OCI-LY7 (cell line): ENCODE measurements at regions not wholly inside any gene's neighbourhood (a gene's known extent, or its start where the extent isn't known, plus 50 kb on each side); places are given as distances from the start of the nearest gene placed in this dataset.

Experiments used
- BruUV-seq: library from RNA; stranded (reverse); fragments of 400-500 nt; replicated peaks from 2 replicates; lab custom pipeline; 2021; lab: Mats Ljungman, UMichigan
- CTCF ChIA-PET: fragments of 300-600 bp; sonication (Branson Sonifier 250); formaldehyde crosslinking; loops from one replicate; lab custom pipeline; 2022; ENCODE audit warnings: antibody characterized with exemption; ENCODE audit not compliant: unreplicated experiment; lab: Charles Lee
- POLR2A ChIA-PET: fragments of 300-600 bp; sonication (Branson Sonifier 250); formaldehyde crosslinking; loops from one replicate; lab custom pipeline; 2022; ENCODE audit warnings: antibody characterized with exemption; lab: Charles Lee
- DNase-seq: peaks from one replicate; pipeline ENCODE4 v3.0.0-alpha.2; 2015; ENCODE audit warnings: low spot score
- H2AFZ ChIP-seq: fragments of 200-600 bp; sonication (generic), shearing (Covaris generic); 2 replicates; pipeline ENCODE4 v1.6.1; 2014; ENCODE audit warnings: mild to moderate bottlenecking, antibody characterized with exemption, low read length, moderate library complexity
- H3K27ac ChIP-seq: fragments of 200-600 bp; sonication (generic); 2 replicates; pipeline ENCODE4 v1.5.1; 2014; ENCODE audit warnings: mixed run types, low read depth, mild to moderate bottlenecking, moderate library complexity, low read length, inconsistent platforms; ENCODE audit not compliant: poor library complexity, severe bottlenecking
- H3K36me3 ChIP-seq: fragments of 200-600 bp; sonication (generic); 2 replicates; pipeline ENCODE4 v1.6.1; 2014; ENCODE audit warnings: mild to moderate bottlenecking, antibody characterized with exemption, low read length, moderate library complexity, mixed read lengths; ENCODE audit not compliant: insufficient read depth
- H3K4me1 ChIP-seq: fragments of 200-600 bp; sonication (generic); 2 replicates; pipeline ENCODE4 v1.5.1; 2014; ENCODE audit warnings: mild to moderate bottlenecking, low read length; ENCODE audit not compliant: insufficient read depth, poor library complexity, severe bottlenecking
- H3K4me2 ChIP-seq: fragments of 200-600 bp; sonication (generic); 2 replicates; pipeline ENCODE4 v1.6.1; 2014; ENCODE audit warnings: mild to moderate bottlenecking, low read length
- H3K4me3 ChIP-seq: fragments of 200-600 bp; sonication (generic); 2 replicates; pipeline ENCODE4 v1.5.1; 2014; ENCODE audit warnings: mild to moderate bottlenecking, low read depth, low read length; ENCODE audit not compliant: poor library complexity, severe bottlenecking
- H3K79me2 ChIP-seq: fragments of 200-600 bp; sonication (generic); 2 replicates; pipeline ENCODE4 v1.6.1; 2016; ENCODE audit warnings: low read depth, mild to moderate bottlenecking, low read length, moderate library complexity, mixed read lengths; ENCODE audit not compliant: insufficient read depth
- H3K9me2 ChIP-seq: fragments of 200-600 bp; sonication (generic); 2 replicates; pipeline ENCODE4 v1.6.1; 2016; ENCODE audit warnings: mild to moderate bottlenecking, low read length, mixed read lengths; ENCODE audit not compliant: insufficient read depth
- H3K9me3 ChIP-seq: fragments of 200-600 bp; sonication (generic); 2 replicates; pipeline ENCODE4 v1.6.1; 2014; ENCODE audit warnings: mild to moderate bottlenecking, mixed run types, low read length, mixed read lengths
- H4K20me1 ChIP-seq: fragments of 200-600 bp; sonication (generic); 2 replicates; pipeline ENCODE4 v1.6.1; 2014; ENCODE audit warnings: mild to moderate bottlenecking, antibody characterized with exemption, low read length, moderate library complexity, mixed read lengths; ENCODE audit not compliant: insufficient read depth
- CTCF ChIP-seq: fragments of 200-600 bp; sonication (generic); conservative IDR thresholded peaks from 2 replicates; pipeline ENCODE4 v1.5.1; 2014; ENCODE audit warnings: mild to moderate bottlenecking, antibody characterized with exemption, low read length, moderate library complexity, mixed read lengths
- EZH2phosphoT487 ChIP-seq: fragments of 200-600 bp; sonication (generic); IDR thresholded peaks from 2 replicates; pipeline ENCODE4 v1.6.1; 2018; ENCODE audit warnings: low read depth, borderline replicate concordance, mild to moderate bottlenecking, mixed run types, antibody characterized with exemption, low read length, moderate library complexity, mixed read lengths
- intact Hi-C: fragments of 100-400 bp; cut with micrococcal nuclease; formaldehyde crosslinking; loops from one replicate; pipeline ENCODE4 v1.10.0; 2022; ENCODE audit not compliant: unreplicated experiment

- intact Hi-C loops, result no loop called here
- CTCF ChIA-PET, result no interaction called here
Observed at GRCh38 chr4:178066338-178066941, 624.2 kb upstream of the AGA start.

GRCh38 chr4:178068136-178068535 lies 625.9 kb upstream of the AGA start:
- Histone ChIP-seq H3K27ac (no peak overlapping the region), H2AFZ (no peak overlapping the region), H4K20me1 (no peaks in the 10 kb centered on the region), H3K4me3 (no peak overlapping the region), H3K4me2 (no peak overlapping the region), H3K36me3 (no peaks in the 10 kb centered on the region), H3K9me2 (no peaks in the 10 kb centered on the region), H3K9me3 (no peaks in the 10 kb centered on the region), H3K79me2 (no peaks in the 10 kb centered on the region), H3K4me1 (no peaks in the 10 kb centered on the region)
- ChIA-PET POLR2A (interaction anchor here (0.7 kb wide), 1 partner anchor 769 kb away, joined by 3 read pairs; no protein-coding TSS in a partner anchor), CTCF (no interaction called here)
- DNase-seq, result no peak
- intact Hi-C loops, result no loop called here
- TF ChIP-seq EZH2phosphoT487 (no peak), CTCF (no peak)
- no TSS peak for BruUV-seq

More at GRCh38 chr4:178066338-178066941, 624.2 kb upstream of the AGA start:
- Histone ChIP-seq H3K4me1 (no peaks in the 10 kb centered on the region), H3K36me3 (no peaks in the 10 kb centered on the region), H3K9me2 (no peaks in the 10 kb centered on the region), H2AFZ (no peak overlapping the region), H3K79me2 (no peaks in the 10 kb centered on the region), H3K4me2 (no peak overlapping the region), H3K4me3 (no peak overlapping the region), H4K20me1 (no peaks in the 10 kb centered on the region), H3K9me3 (no peaks in the 10 kb centered on the region), H3K27ac (no peak overlapping the region)
- DNase-seq, result no peak
- no TSS peak for BruUV-seq
- POLR2A ChIA-PET, result no interaction called here
- TF ChIP-seq CTCF, result no peak
- TF ChIP-seq EZH2phosphoT487, result no peak

GRCh38 chr4:178070163-178070562 lies 627.9 kb upstream of the AGA start:
- TF ChIP-seq EZH2phosphoT487, result no peak
- TF ChIP-seq CTCF, result no peak
- no peaks in the 10 kb centered on the region for H3K9me2 ChIP-seq
- no peak overlapping the region for H3K4me3 ChIP-seq
- no peaks in the 10 kb centered on the region for H3K36me3 ChIP-seq
- H2AFZ ChIP-seq, result no peak overlapping the region
- no peak for DNase-seq
- CTCF ChIA-PET, result no interaction called here
- H3K9me3 ChIP-seq, result no peaks in the 10 kb centered on the region
- no TSS peak for BruUV-seq
- no peak overlapping the region for H3K27ac ChIP-seq
- no peaks in the 10 kb centered on the region for H4K20me1 ChIP-seq
- H3K4me2 ChIP-seq, result no peak overlapping the region
- no peaks in the 10 kb centered on the region for H3K79me2 ChIP-seq
- no peaks in the 10 kb centered on the region for H3K4me1 ChIP-seq
- POLR2A ChIA-PET, result interaction anchor here (0.9 kb wide), 1 partner anchor 22 kb away, joined by 4 read pairs; no protein-coding TSS in a partner anchor
- intact Hi-C loops, result no loop called here
